ENCODE measurements at regions not wholly inside any gene's neighbourhood (a gene's known extent, or its start where the extent isn't known, plus 50 kb on each side); places are given as distances from the start of the nearest gene placed in this dataset.

DNA sequence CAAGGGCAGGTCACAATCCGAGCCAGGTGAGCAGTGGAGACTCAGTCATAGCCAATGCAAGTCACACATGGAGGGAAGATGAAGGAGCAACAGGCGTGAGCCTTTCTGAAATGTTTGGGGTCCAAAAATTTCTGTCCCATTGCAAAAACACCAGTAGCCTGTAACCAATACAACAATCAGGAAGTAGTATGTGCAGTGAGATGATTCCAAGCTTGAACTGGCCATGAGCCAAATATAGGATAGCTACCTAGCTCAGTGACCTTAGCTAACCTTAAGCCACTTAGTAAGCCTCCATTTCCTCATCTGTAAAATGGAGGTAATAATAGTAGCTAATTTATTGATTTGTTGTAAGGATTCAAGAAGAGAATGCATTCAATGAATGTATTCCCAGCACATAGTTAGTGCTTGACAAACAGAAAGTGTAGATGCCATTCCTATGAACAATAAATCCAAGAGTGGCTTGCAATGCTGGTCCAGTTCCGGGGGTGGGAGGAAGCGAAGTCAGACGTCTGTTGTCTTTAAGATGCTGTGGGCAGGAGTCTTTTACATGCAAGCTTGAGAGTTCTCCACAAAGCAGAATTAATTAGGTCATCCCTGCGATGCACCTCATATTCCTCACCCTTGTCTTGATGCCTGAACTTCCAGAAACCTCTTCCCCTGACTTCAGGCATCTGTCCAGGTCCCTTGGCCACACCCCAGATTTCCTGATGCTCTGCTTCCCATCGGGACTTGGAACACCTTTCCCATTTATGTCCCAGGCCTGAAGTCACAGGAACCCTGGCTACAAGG lies 195.7 kb upstream of the UBL3 start:
- no peak overlapping the region for H3K9ac ChIP-seq (ENCODE audit: low read depth in 1 of 2, low read length in 2 of 2)
- DNase-seq (ENCODE audit: low spot score) = no peak
- H3K27ac ChIP-seq (ENCODE audit: low read depth in 1 of 2, low read length in 2 of 2) = no peak overlapping the region
- H3K27me3 ChIP-seq (ENCODE audit: control insufficient read depth in 4 of 4, insufficient read depth in 4 of 4, low read length in 3 of 4) = no peaks in the 10 kb centered on the region
- H3K4me1 ChIP-seq (ENCODE audit: control insufficient read depth in 4 of 4, insufficient read depth in 4 of 4, low read length in 3 of 4) = peaks cover 0 to 9% (median 4%) of the 10 kb centered on the region in 4 donors
- H3K9me3 ChIP-seq (ENCODE audit: control insufficient read depth in 4 of 4, low read length in 3 of 4) = no peaks in the 10 kb centered on the region
- WGBS = 90% methylated on average over 7 of the region's 7 CpGs
- TF ChIP-seq FOXA1 (IDR thresholded peaks at IDR 0.05) = no peak
- TF ChIP-seq, protein P1, sequence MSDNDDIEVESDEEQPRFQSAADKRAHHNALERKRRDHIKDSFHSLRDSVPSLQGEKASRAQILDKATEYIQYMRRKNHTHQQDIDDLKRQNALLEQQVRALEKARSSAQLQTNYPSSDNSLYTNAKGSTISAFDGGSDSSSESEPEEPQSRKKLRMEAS (IDR thresholded peaks at IDR 0.05) = no peak
- TF ChIP-seq, protein P2, sequence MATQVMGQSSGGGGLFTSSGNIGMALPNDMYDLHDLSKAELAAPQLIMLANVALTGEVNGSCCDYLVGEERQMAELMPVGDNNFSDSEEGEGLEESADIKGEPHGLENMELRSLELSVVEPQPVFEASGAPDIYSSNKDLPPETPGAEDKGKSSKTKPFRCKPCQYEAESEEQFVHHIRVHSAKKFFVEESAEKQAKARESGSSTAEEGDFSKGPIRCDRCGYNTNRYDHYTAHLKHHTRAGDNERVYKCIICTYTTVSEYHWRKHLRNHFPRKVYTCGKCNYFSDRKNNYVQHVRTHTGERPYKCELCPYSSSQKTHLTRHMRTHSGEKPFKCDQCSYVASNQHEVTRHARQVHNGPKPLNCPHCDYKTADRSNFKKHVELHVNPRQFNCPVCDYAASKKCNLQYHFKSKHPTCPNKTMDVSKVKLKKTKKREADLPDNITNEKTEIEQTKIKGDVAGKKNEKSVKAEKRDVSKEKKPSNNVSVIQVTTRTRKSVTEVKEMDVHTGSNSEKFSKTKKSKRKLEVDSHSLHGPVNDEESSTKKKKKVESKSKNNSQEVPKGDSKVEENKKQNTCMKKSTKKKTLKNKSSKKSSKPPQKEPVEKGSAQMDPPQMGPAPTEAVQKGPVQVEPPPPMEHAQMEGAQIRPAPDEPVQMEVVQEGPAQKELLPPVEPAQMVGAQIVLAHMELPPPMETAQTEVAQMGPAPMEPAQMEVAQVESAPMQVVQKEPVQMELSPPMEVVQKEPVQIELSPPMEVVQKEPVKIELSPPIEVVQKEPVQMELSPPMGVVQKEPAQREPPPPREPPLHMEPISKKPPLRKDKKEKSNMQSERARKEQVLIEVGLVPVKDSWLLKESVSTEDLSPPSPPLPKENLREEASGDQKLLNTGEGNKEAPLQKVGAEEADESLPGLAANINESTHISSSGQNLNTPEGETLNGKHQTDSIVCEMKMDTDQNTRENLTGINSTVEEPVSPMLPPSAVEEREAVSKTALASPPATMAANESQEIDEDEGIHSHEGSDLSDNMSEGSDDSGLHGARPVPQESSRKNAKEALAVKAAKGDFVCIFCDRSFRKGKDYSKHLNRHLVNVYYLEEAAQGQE (IDR thresholded peaks at IDR 0.05) = no peak
- no peak for TF ChIP-seq YY1 (IDR thresholded peaks at IDR 0.05)
- TF ChIP-seq HNF4A (conservative IDR thresholded peaks at IDR 0.05) = no peak
- TF ChIP-seq, protein P3, sequence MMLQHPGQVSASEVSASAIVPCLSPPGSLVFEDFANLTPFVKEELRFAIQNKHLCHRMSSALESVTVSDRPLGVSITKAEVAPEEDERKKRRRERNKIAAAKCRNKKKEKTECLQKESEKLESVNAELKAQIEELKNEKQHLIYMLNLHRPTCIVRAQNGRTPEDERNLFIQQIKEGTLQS (IDR thresholded peaks at IDR 0.05) = no peak
- TF ChIP-seq RAD21 (IDR thresholded peaks at IDR 0.05) = no peak
- no peak for TF ChIP-seq GABPA (IDR thresholded peaks at IDR 0.05 in 1 of 2, conservative IDR thresholded peaks at IDR 0.05 in 1 of 2)
- TF ChIP-seq JUND (IDR thresholded peaks at IDR 0.05) = no peak
- TF ChIP-seq FOXA2 (IDR thresholded peaks at IDR 0.05) = no peak
- TF ChIP-seq RXRA (IDR thresholded peaks at IDR 0.05) = no peak
- TF ChIP-seq, protein P4, sequence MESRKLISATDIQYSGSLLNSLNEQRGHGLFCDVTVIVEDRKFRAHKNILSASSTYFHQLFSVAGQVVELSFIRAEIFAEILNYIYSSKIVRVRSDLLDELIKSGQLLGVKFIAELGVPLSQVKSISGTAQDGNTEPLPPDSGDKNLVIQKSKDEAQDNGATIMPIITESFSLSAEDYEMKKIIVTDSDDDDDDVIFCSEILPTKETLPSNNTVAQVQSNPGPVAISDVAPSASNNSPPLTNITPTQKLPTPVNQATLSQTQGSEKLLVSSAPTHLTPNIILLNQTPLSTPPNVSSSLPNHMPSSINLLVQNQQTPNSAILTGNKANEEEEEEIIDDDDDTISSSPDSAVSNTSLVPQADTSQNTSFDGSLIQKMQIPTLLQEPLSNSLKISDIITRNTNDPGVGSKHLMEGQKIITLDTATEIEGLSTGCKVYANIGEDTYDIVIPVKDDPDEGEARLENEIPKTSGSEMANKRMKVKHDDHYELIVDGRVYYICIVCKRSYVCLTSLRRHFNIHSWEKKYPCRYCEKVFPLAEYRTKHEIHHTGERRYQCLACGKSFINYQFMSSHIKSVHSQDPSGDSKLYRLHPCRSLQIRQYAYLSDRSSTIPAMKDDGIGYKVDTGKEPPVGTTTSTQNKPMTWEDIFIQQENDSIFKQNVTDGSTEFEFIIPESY (IDR thresholded peaks at IDR 0.05) = no peak
- TF ChIP-seq HNF4G (IDR thresholded peaks at IDR 0.05) = no peak
- no peak for TF ChIP-seq TAF1 (conservative IDR thresholded peaks at IDR 0.05)
- no peak for TF ChIP-seq EGR1 (IDR thresholded peaks at IDR 0.05; ENCODE audit: low read depth in 2 of 2)
- no peak for TF ChIP-seq NR2F2 (IDR thresholded peaks at IDR 0.05)
- H3K4me3 ChIP-seq (ENCODE audit: low read depth in 1 of 3, low read length in 3 of 3) = no peak overlapping the region
- no peaks in the 10 kb centered on the region for H3K36me3 ChIP-seq (ENCODE audit: control insufficient read depth in 4 of 4, insufficient read depth in 3 of 4, low read depth in 1 of 4, low read length in 3 of 4)

DNA sequence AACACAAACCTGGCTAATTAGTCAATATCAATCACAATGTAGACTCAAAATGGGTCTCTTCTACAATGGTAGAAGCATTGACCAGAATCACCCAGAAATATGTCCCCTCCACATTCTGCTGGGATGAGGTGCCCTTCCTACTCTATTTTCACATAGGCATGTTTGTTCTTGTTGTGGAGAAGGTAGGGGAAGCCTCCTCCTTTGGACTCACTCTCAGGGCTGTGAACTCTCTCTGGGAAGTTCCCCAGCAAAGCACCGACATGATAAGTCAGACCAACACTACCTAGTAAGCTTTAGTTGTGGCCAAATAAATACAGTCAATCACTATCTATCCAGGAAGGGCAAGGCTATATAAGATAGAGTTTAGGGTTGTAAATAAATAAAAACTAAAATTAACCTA lies 194.5 kb upstream of the UBL3 start:
- no peak overlapping the region for H3K4me3 ChIP-seq (ENCODE audit: low read depth in 1 of 3, low read length in 3 of 3)
- no peaks in the 10 kb centered on the region for H3K36me3 ChIP-seq (ENCODE audit: control insufficient read depth in 4 of 4, insufficient read depth in 3 of 4, low read depth in 1 of 4, low read length in 3 of 4)
- H3K27me3 ChIP-seq (ENCODE audit: control insufficient read depth in 4 of 4, insufficient read depth in 4 of 4, low read length in 3 of 4) = no peaks in the 10 kb centered on the region
- no peak for DNase-seq (ENCODE audit: low spot score)
- no peak overlapping the region for H3K27ac ChIP-seq (ENCODE audit: low read depth in 1 of 2, low read length in 2 of 2)
- 85% methylated on average over 1 of the region's 1 CpG for WGBS
- no peaks in the 10 kb centered on the region for H3K9me3 ChIP-seq (ENCODE audit: control insufficient read depth in 4 of 4, low read length in 3 of 4)
- peaks cover 0 to 9% (median 4%) of the 10 kb centered on the region in 4 donors for H3K4me1 ChIP-seq (ENCODE audit: control insufficient read depth in 4 of 4, insufficient read depth in 4 of 4, low read length in 3 of 4)
- no peak overlapping the region for H3K9ac ChIP-seq (ENCODE audit: low read depth in 1 of 2, low read length in 2 of 2)
- TF ChIP-seq, protein P4 (IDR thresholded peaks at IDR 0.05) = no peak
- TF ChIP-seq, protein P1 (IDR thresholded peaks at IDR 0.05) = no peak
- TF ChIP-seq HNF4G (IDR thresholded peaks at IDR 0.05) (no peak), RXRA (IDR thresholded peaks at IDR 0.05) (no peak), RAD21 (IDR thresholded peaks at IDR 0.05) (no peak), YY1 (IDR thresholded peaks at IDR 0.05) (no peak), SP1 (IDR thresholded peaks at IDR 0.05) (no peak), TAF1 (conservative IDR thresholded peaks at IDR 0.05) (no peak), FOXA1 (IDR thresholded peaks at IDR 0.05) (no peak)
- TF ChIP-seq, protein P5, sequence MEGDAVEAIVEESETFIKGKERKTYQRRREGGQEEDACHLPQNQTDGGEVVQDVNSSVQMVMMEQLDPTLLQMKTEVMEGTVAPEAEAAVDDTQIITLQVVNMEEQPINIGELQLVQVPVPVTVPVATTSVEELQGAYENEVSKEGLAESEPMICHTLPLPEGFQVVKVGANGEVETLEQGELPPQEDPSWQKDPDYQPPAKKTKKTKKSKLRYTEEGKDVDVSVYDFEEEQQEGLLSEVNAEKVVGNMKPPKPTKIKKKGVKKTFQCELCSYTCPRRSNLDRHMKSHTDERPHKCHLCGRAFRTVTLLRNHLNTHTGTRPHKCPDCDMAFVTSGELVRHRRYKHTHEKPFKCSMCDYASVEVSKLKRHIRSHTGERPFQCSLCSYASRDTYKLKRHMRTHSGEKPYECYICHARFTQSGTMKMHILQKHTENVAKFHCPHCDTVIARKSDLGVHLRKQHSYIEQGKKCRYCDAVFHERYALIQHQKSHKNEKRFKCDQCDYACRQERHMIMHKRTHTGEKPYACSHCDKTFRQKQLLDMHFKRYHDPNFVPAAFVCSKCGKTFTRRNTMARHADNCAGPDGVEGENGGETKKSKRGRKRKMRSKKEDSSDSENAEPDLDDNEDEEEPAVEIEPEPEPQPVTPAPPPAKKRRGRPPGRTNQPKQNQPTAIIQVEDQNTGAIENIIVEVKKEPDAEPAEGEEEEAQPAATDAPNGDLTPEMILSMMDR (IDR thresholded peaks at IDR 0.05; ENCODE audit: low read depth, low read length, missing input control) = no peak

Data from liver (tissue), 8 donors.